Transverse colon (tissue), 3 donors: ENCODE measurements at regions not wholly inside any gene's neighbourhood (a gene's known extent, or its start where the extent isn't known, plus 50 kb on each side); places are given as distances from the start of the nearest gene placed in this dataset.

ENCODE experiments used
- CTCF ChIP-seq, 5 experiments: fragments of 200-600 bp in 3 of 5; fragments of 450-650 bp in 2 of 5; sonication (generic) in 3 of 5; IDR thresholded peaks; 1 replicate in 2 of 5; 2 replicates in 3 of 5; pipeline ENCODE4 v1.5.1; 2016 to 2017; ENCODE audit warnings: antibody characterized with exemption in 5 of 5, inconsistent platforms in 3 of 5, mild to moderate bottlenecking in 2 of 5, moderate library complexity in 1 of 5
- EP300 ChIP-seq: sonication (generic); formaldehyde crosslinking; IDR thresholded peaks from one replicate; pipeline ENCODE4 v1.6.1; 2017; ENCODE audit warnings: antibody characterized with exemption, low read depth
- POLR2A ChIP-seq: fragments of 450-650 bp; IDR thresholded peaks from one replicate; pipeline ENCODE4 v1.6.1; 2016; ENCODE audit warnings: antibody characterized with exemption, mild to moderate bottlenecking, moderate library complexity

DNA sequence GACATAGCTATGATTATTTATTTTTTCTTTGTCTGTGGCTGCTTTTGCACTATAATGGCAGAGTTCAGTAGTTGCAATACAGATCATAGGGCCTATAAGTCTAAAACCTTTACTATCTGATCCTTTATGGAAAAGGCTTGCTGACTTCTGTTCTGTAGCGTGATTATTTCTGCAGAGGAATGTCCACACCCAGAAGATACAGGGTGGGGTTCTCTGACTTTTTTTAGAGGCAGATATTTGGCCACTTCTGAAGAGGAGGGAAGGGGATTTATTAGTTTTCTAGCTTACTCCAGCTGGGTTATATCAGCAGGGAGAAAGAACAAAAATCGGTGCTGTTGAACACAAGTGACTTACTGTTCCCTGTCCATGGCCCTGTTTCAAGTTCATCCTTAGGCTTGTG is 97.6 kb downstream of the RPE65 start:
- TF ChIP-seq CTCF (IDR thresholded peaks at IDR 0.05): no peak
- no peak for TF ChIP-seq POLR2A
- no peak for TF ChIP-seq EP300
